AG04449 (cell line): ENCODE measurements at regions not wholly inside any gene's neighbourhood (a gene's known extent, or its start where the extent isn't known, plus 50 kb on each side); places are given as distances from the start of the nearest gene placed in this dataset.

Experiments
- CTCF ChIA-PET: fragments of 350-600 bp; formaldehyde crosslinking; extraction: SDS; loops from one replicate; lab custom pipeline; 2021; ENCODE audit warnings: antibody characterized with exemption; lab: Yijun Ruan, JAX
- POLR2A ChIA-PET: fragments of 400-600, 350-600 bp; formaldehyde crosslinking; extraction: SDS; loops from one replicate; lab custom pipeline; 2020; ENCODE audit warnings: antibody characterized with exemption, inconsistent platforms; lab: Yijun Ruan, JAX
- DNase-seq: peaks from one replicate; pipeline ENCODE4 v3.0.0-alpha.2; 2010; ENCODE audit warnings: low read depth, low spot score
- H3K4me3 ChIP-seq: 2 replicates; pipeline ENCODE4 v1.5.1; 2011; ENCODE audit warnings: low read depth, mild to moderate bottlenecking, control low read depth, low read length
- CTCF ChIP-seq: IDR thresholded peaks from one replicate; pipeline ENCODE4 v1.5.1; 2011; ENCODE audit warnings: mild to moderate bottlenecking, moderate library complexity, low read length, control low read depth, inconsistent platforms; ENCODE audit not compliant: insufficient read depth; ENCODE audit errors: missing control alignments

GRCh38 chr21:19368944-19369343 lies 965.4 kb upstream of the TMPRSS15 start:
- no peak overlapping the region for H3K4me3 ChIP-seq
- TF ChIP-seq CTCF = no peak
- POLR2A ChIA-PET = no interaction called here
- DNase-seq = no peak
- CTCF ChIA-PET = no interaction called here

- TF ChIP-seq CTCF = no peak
Observed at GRCh38 chr21:19392390-19392789, 988.8 kb upstream of the TMPRSS15 start.

GRCh38 chr21:19400223-19400770 lies 996.7 kb upstream of the TMPRSS15 start:
- ChIA-PET POLR2A (no interaction called here), CTCF (no interaction called here)
- no peak overlapping the region for H3K4me3 ChIP-seq
- DNase-seq = no peak
- no peak for TF ChIP-seq CTCF

More at GRCh38 chr21:19392390-19392789, 988.8 kb upstream of the TMPRSS15 start:
- ChIA-PET POLR2A (no interaction called here), CTCF (no interaction called here)
- no peak for DNase-seq
- H3K4me3 ChIP-seq = no peak overlapping the region

- CTCF ChIA-PET = no interaction called here
- DNase-seq = no peak
- no peak for TF ChIP-seq CTCF
- POLR2A ChIA-PET = no interaction called here
- H3K4me3 ChIP-seq = no peak overlapping the region
Observed at GRCh38 chr21:19402870-19403269, 999.3 kb upstream of the TMPRSS15 start.

- ChIA-PET CTCF (no interaction called here), POLR2A (no interaction called here)
- no peak for DNase-seq
- TF ChIP-seq CTCF = no peak
- no peak overlapping the region for H3K4me3 ChIP-seq
Observed at GRCh38 chr21:19405326-19405725, 1001.7 kb upstream of the TMPRSS15 start.

- CTCF ChIA-PET = no interaction called here
- POLR2A ChIA-PET = no interaction called here
- H3K4me3 ChIP-seq = no peak overlapping the region
- no peak for DNase-seq
- no peak for TF ChIP-seq CTCF
Observed at GRCh38 chr21:19420565-19420964, 1017.0 kb upstream of the TMPRSS15 start.
